ENCODE measurements at regions not wholly inside any gene's neighbourhood (a gene's known extent, or its start where the extent isn't known, plus 50 kb on each side); places are given as distances from the start of the nearest gene placed in this dataset.

DNA sequence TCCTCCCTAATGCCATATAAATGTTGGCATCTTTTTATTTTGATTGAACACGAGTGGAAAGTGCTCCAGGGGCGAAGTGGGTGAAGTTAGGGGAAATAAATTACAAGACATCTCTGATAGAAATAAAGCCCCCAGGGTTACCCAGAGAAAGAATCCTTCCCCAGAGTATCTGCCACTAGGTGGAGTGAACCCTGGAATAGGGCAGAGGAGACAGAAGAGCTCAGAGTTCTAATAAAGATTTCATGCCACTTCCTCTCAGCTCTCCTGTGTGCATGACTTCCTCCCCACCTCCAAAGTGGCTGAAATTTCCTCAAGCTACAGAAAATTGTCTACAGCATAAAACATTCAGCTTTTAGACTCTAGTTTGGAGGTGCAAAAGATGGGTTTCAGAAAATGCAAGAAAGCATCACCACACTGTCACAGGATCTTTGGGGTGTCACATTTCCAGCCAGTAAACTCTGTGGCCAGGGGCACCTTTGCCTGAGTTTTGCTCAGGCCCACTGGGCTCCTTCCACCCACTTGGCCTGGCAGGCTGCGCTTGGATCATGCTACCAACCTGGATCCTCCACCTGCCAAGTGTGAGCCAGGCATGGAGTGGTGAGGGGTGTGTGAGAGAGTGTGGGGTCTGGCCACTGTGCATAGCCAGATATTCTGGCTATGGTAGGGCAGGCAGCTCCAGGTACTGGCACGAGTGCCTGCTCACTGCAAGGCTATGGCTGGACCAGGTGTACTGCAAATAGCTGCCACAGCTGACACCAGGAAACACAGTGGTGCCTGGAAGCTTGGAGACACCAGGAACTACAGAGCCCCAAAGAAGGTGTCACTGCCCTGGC is 208.8 kb upstream of the USP25 start:
- no peaks in the 10 kb centered on the region for H3K9me3 ChIP-seq (replicated peaks)
- no peak overlapping the region for H3K4me3 ChIP-seq
- no peaks in the 10 kb centered on the region for H3K36me3 ChIP-seq
- no peaks in the 10 kb centered on the region for H3K4me1 ChIP-seq
- no peak overlapping the region for H3K27ac ChIP-seq
- peak in 1 of 2 experiments; percentile 23 for DNase-seq
- H3K27me3 ChIP-seq, result no peaks in the 10 kb centered on the region

DNA sequence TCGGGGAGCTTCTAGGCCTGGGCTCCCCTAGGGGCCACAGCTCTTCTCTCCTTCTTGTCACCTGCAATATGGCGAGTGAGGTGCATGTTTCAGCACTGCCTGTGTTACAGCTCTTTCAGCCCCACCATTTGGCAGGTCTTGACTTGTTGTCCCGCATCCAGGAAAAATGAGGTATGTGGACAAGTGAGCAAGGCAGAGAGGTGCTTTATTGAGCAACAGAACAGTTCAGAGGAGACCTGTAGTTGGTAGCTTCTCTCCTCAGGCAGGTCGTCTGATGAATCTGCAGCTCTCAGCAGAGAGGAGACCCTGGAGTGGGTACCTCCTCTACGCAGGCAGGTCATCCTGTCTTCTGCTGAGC is 208.2 kb upstream of the USP25 start:
- DNase-seq, result no peak
- Histone ChIP-seq H3K27me3 (no peaks in the 10 kb centered on the region), H3K4me3 (no peak overlapping the region), H3K27ac (no peak overlapping the region), H3K4me1 (no peaks in the 10 kb centered on the region), H3K36me3 (no peaks in the 10 kb centered on the region), H3K9me3 (replicated peaks) (no peaks in the 10 kb centered on the region)

DNA sequence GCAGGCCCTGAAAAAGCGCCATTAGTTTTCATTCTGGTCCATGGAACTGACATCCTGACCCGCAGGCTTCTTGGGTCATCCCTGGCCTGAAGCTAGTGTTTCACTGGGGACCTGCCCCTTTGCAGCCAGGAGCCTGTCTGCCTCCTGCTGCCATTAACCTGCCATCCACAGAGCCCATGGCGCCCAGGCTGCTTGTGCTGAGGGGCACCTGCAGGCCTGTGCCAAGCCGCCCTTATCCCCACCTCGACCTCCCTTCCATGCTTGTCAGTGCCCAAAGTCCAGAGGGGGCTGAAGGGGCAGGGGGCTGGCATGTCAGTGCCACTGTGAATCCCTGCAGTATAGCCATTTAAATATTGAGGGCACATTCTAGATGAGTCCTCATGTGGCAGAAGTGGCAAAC is 207.6 kb upstream of the USP25 start:
- no peak for DNase-seq
- no peaks in the 10 kb centered on the region for H3K9me3 ChIP-seq (replicated peaks)
- H3K4me1 ChIP-seq, result no peaks in the 10 kb centered on the region

DNA sequence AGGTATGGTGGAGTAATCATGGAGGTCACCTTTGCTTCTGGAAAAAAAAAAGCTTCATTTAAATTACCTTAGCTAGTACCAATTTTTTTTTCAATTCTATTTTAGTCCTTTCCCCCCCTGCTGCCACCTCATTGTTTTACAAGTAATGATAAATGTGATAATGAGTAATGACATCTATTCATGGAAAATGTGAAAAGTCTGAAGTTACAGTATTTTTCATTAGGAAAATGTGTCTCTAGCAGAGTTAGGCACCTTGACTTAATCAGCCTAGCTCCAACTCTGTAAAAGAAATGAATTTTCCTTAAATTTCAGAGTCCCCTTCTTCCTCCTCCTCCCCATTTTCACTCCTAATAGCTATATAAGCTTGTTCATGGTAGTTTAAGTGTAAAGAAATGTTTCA is 204.9 kb upstream of the USP25 start:
- Histone ChIP-seq H3K9me3 (replicated peaks) (no peaks in the 10 kb centered on the region), H3K36me3 (no peaks in the 10 kb centered on the region), H3K27me3 (no peaks in the 10 kb centered on the region), H3K4me3 (no peak overlapping the region), H3K4me1 (no peaks in the 10 kb centered on the region), H3K27ac (no peak overlapping the region)
- DNase-seq, result no peak

More for the DNA sequence above, 207.6 kb upstream of the USP25 start:
- no peak overlapping the region for H3K4me3 ChIP-seq
- H3K27ac ChIP-seq, result no peak overlapping the region
- H3K36me3 ChIP-seq, result no peaks in the 10 kb centered on the region
- H3K27me3 ChIP-seq, result no peaks in the 10 kb centered on the region

DNA sequence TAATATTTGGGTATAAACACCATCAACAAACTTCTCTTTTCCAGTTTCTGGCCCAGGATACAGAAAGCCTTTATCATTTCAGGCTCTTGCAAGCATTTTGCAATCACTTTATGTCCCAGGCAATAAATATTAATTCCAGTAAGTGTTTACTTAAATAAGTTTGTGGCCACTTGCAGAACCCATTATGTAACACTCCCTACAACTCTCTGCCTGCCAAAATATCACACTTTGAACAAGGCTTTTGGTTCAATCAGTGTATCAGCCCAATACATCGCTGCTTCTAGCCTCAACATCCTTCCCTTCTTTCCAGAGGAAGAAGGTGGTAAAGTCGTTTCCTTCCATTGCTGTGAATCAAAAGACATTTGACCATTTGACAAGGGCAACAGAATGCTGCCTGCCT is 203.0 kb upstream of the USP25 start:
- DNase-seq, result no peak
- H3K27ac ChIP-seq, result no peak overlapping the region
- H3K4me3 ChIP-seq, result no peak overlapping the region
- no peaks in the 10 kb centered on the region for H3K36me3 ChIP-seq
- no peaks in the 10 kb centered on the region for H3K9me3 ChIP-seq (replicated peaks)
- no peaks in the 10 kb centered on the region for H3K4me1 ChIP-seq
- H3K27me3 ChIP-seq, result no peaks in the 10 kb centered on the region

DNA sequence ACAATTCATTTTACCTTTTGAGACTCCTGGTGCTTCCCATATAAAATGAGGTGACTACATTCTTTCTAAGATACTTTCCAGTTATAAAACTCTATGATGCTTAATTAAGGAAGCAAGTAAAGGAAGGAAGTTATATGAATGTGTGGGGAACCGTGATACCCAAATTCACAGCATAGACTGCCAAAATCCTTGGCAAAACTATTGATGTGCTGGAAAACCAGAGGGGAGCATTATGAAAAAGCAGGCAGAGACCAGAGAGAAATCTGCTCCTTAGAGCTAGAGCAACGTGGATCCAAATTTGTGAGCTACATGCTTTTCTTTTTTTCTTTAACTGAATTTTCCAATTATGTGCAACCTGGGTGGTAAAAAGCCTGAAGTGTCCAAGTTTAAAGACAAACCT is 201.4 kb upstream of the USP25 start:
- Histone ChIP-seq H3K27me3 (no peaks in the 10 kb centered on the region), H3K9me3 (replicated peaks) (no peaks in the 10 kb centered on the region), H3K4me1 (no peaks in the 10 kb centered on the region), H3K36me3 (no peaks in the 10 kb centered on the region), H3K27ac (no peak overlapping the region), H3K4me3 (no peak overlapping the region)
- DNase-seq, result no peak

DNA sequence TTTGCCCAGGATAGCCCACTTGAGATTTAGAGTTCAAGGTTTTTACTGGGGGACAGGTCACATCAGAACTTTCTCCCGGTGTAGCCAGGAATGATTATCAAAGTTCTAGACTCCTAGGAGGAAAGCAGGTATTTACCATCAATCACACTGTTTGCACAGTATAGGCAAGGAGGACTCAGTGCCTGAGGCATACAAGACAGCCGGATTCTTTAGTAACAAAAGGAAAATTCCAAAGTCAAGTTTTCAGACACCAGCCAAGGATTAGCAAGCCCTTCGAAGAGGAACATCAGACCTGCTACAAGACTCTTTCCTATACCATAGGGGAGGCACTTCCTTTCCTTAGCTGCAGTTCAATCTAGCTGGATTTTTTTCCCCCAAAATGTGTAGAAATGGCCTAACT is 197.8 kb upstream of the USP25 start:
- Histone ChIP-seq H3K9me3 (replicated peaks) (no peaks in the 10 kb centered on the region), H3K27ac (no peak overlapping the region), H3K4me3 (no peak overlapping the region), H3K36me3 (no peaks in the 10 kb centered on the region), H3K4me1 (no peaks in the 10 kb centered on the region), H3K27me3 (no peaks in the 10 kb centered on the region)
- DNase-seq, result no peak

DNA sequence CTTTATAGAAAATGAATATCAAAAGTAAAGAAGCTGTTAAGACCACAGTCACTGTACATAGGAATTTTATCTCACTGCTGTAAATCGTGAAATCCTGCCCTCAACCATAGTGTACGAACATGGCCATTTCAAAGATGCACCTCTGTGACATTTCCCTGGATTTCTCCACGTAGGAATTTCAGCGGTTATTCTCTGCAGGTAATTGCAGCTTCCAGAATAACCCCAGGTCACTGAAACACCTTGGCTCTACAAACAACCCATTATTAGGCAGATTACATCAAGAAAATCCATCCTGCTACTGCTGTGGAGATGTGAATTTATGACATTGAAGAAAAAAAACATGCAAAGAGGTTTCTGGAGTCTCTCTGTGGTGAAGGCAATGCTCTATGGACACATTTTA is 196.2 kb upstream of the USP25 start:
- no peak for DNase-seq
- H3K36me3 ChIP-seq, result no peaks in the 10 kb centered on the region
- no peaks in the 10 kb centered on the region for H3K4me1 ChIP-seq
- no peaks in the 10 kb centered on the region for H3K27me3 ChIP-seq
- H3K27ac ChIP-seq, result no peak overlapping the region
- no peak overlapping the region for H3K4me3 ChIP-seq
- no peaks in the 10 kb centered on the region for H3K9me3 ChIP-seq (replicated peaks)

DNA sequence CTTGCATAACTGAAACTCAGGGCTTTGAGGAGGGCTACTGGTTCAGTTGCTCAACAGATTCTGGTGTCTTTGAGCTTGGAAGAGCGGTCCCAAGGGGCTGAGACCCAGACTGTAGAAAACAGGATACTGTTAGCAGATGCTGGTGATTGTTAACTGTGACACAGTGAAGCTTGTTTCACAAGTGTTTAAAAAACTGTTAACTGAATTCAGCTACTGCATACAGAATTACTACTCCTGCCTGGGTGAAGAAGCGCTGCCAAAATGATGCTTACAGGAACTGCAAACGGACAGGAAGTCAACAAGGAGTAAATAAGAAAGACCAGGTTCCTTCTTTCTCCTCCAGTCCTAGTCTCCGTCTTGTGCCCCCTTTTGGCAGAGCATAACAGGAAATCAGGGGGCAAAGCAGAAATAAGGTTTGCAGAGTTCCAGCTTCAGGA is 195.3 kb upstream of the USP25 start:
- no peaks in the 10 kb centered on the region for H3K9me3 ChIP-seq (replicated peaks)
- H3K27ac ChIP-seq, result no peak overlapping the region
- no peak for DNase-seq
- no peak overlapping the region for H3K4me3 ChIP-seq
- H3K36me3 ChIP-seq, result no peaks in the 10 kb centered on the region
- no peaks in the 10 kb centered on the region for H3K27me3 ChIP-seq
- H3K4me1 ChIP-seq, result peaks cover 4% of the 10 kb centered on the region; the same call in 1 of the 2 replicates

DNA sequence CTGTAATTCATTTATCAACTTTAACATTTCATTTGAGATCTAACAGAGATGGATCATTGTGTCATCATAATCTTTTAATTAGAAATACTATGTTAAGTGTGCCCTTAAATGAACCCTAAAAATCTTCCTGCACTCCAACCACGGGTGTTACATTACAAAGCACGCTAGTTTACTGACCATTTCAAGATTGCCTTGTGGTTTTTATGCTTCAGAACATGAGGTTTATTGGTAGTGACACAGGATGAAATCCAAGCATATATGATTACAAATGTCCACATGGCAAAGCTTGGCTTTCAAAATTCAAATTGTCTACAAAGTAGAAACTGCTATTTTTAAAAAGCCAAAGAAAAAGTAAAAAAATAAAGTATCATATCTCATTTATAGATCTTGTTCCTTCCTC is 190.4 kb upstream of the USP25 start:
- Histone ChIP-seq H3K9me3 (replicated peaks) (0 out of 2 replicates have a peak, but pooled peaks cover 3% of the 10 kb centered on the region), H3K4me1 (peaks cover 7% of the 10 kb centered on the region; the same call in 1 of the 2 replicates), H3K36me3 (no peaks in the 10 kb centered on the region), H3K4me3 (no peak overlapping the region), H3K27ac (no peak overlapping the region), H3K27me3 (no peaks in the 10 kb centered on the region)
- peak in 1 of 2 experiments; percentile 65 for DNase-seq

DNA sequence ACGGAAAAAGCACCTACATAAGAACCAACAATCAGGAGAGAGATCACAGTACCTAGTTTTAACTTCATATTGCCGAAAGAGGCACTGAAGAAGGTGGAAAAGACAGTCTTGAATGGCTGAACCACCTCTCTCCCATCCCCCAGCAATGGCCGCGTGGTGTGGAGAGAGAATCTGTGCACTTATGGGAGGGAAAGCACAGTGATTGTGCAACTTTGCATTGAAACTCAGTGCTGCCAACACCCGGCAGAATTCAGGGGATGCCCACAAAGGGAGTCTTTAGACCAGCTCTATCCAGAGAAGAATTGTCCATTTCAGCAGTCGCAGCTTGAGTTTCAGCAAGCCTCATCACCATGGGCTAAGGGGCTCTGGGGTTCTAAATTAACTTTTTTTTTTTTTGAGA is 186.3 kb upstream of the USP25 start:
- 0 out of 2 replicates have a peak, but pooled peaks cover 3% of the 10 kb centered on the region for H3K9me3 ChIP-seq (replicated peaks)
- H3K36me3 ChIP-seq, result no peaks in the 10 kb centered on the region
- H3K27me3 ChIP-seq, result no peaks in the 10 kb centered on the region
- H3K27ac ChIP-seq, result no peak overlapping the region
- DNase-seq, result no peak
- H3K4me1 ChIP-seq, result peaks cover 7% of the 10 kb centered on the region; the same call in 1 of the 2 replicates
- H3K4me3 ChIP-seq, result no peak overlapping the region

DNA sequence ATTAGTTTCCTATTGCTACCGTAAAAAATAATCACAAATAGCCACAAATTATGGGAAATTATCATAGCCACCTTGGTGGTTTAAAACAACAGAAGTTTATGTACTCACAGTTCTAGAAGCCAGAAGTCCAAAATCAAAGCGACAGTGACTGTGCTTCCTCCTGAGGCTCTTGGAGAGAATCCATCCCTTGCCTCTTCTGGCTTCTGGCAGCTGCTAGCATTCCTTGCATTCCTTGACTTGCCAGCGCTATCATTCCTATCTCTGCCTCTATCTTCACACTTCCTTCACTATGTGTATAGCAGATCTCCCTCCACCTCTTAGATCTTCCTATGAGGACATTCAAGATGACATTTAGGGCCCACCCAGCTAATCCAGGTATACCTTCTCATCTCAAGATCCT is 180.1 kb upstream of the USP25 start:
- Histone ChIP-seq H3K27ac (no peak overlapping the region), H3K27me3 (no peaks in the 10 kb centered on the region), H3K36me3 (no peaks in the 10 kb centered on the region), H3K4me1 (peaks cover 9% of the 10 kb centered on the region), H3K9me3 (replicated peaks) (0 out of 2 replicates have a peak, but pooled peaks cover 6% of the 10 kb centered on the region), H3K4me3 (no peak overlapping the region)
- DNase-seq, result peak; percentile 42 to 50

DNA sequence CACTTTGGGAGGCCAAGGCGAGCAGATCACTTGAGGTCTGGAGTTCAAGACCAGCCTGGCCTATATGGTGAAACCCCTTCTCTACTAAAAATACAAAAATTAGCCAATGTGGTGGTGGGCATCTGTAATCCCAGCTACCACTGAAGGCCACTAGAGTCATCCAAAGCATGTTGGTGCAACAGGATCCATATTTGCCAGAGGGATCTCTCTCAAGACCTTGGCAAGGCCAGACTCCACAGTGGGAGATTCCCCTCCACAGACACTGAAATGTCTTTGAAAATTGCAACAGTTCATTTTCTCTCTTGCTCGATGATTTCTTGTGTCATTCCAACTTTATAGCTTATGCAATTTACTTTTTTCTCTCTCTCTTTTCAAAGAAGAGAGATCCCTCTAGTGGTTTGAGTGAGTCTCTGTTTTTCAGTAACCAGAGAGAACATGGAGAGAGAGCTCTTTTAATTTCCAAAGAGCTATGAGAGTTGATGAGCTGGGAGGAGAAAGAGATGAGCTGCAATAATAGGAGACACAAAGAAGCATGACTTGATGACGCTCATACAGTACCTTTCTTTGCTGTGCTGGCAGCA is 176.8 kb upstream of the USP25 start:
- H3K27ac ChIP-seq, result no peak overlapping the region
- peak in 1 of 2 experiments; percentile 36 for DNase-seq

DNA sequence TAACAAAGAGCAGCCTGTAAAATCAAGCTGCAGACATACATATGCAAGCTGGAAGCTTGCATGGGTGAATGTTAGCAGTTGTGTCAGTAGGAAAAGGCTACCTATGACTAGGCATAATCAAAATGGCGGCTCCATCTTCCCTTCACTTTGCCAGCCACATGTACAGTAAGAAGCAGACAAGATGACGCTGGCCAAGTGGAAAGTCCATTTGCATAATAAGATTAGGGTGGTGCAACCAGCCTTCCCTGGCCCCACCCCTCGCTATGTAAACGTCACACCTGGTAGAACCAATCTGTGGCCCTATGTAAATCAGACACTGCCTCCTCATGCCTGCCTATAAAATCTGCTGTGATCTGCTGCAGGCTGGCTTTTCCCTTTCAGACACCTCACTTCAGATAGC is 171.9 kb upstream of the USP25 start:
- H3K27me3 ChIP-seq, result no peaks in the 10 kb centered on the region
- peak; percentile 48 to 61 for DNase-seq
- no peaks in the 10 kb centered on the region for H3K9me3 ChIP-seq (replicated peaks)

More for the DNA sequence above, 176.8 kb upstream of the USP25 start:
- H3K27me3 ChIP-seq, result no peaks in the 10 kb centered on the region
- H3K36me3 ChIP-seq, result no peaks in the 10 kb centered on the region
- peaks cover 9% of the 10 kb centered on the region for H3K4me1 ChIP-seq
- no peak overlapping the region for H3K4me3 ChIP-seq
- 0 out of 2 replicates have a peak, but pooled peaks cover 6% of the 10 kb centered on the region for H3K9me3 ChIP-seq (replicated peaks)

DNA sequence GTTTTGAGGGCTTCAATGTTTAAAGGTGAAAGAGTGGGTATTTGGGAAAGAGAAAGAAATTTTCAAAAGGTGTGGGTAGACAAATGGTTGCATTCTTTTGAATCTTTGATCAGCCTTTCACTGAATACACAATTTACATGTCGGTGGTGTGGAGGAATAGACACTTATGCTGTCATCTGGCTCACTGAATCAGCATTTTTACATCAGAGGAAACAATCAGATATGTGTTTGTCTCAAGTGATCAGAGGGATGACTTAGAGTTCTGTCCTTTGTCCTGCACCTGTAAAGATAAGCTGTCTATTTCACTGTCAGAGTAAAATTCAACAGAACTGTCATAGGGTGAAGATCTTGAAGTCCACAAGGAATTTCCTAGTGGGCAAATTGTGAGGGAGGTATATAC is 170.9 kb upstream of the USP25 start:
- H3K36me3 ChIP-seq, result no peaks in the 10 kb centered on the region
- no peak overlapping the region for H3K4me3 ChIP-seq
- H3K9me3 ChIP-seq (replicated peaks), result no peaks in the 10 kb centered on the region
- no peaks in the 10 kb centered on the region for H3K27me3 ChIP-seq
- peaks cover 4% of the 10 kb centered on the region; the same call in 1 of the 2 replicates for H3K4me1 ChIP-seq
- DNase-seq, result no peak
- no peak overlapping the region for H3K27ac ChIP-seq

More for the DNA sequence above, 171.9 kb upstream of the USP25 start:
- Histone ChIP-seq H3K4me3 (no peak overlapping the region), H3K27ac (no peak overlapping the region), H3K36me3 (no peaks in the 10 kb centered on the region), H3K4me1 (peaks cover 4% of the 10 kb centered on the region; the same call in 1 of the 2 replicates)

All from SJCRH30 (cell line).